ENCODE measurements at regions not wholly inside any gene's neighbourhood (a gene's known extent, or its start where the extent isn't known, plus 50 kb on each side); places are given as distances from the start of the nearest gene placed in this dataset.

DNA sequence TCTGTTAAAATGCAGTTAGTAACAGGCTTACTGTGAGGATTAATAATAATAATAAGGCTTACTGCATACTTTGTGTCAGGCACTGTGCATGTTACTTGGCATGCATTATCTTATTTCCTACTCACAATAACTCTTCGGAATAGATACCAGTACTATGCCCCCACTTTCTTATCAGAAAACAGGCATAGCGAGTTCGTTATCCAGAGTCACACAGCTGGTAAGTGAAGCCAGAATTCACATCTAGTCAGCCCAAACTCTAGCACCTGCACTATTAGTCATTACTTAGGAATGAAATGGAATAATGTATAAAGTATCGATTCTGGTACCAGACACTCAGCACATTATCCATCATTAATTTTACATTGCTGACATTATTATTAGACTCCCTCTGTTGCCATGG lies 155.7 kb upstream of the BLID start:
- no peak for TF ChIP-seq CTCF (IDR thresholded peaks at IDR 0.05; ENCODE audit: unreplicated experiment)
- Mint-ChIP-seq H3K4me1 (ENCODE audit: unreplicated experiment) (no peaks in the 10 kb centered on the region), H3K36me3 (ENCODE audit: low read depth, unreplicated experiment) (no peaks in the 10 kb centered on the region), H3K27ac (ENCODE audit: unreplicated experiment) (no peak overlapping the region), H3K9me3 (ENCODE audit: unreplicated experiment) (no peaks in the 10 kb centered on the region), H3K27me3 (ENCODE audit: unreplicated experiment) (no peaks in the 10 kb centered on the region), H3K4me3 (ENCODE audit: unreplicated experiment) (no peak overlapping the region)
- no peak for DNase-seq (ENCODE audit: low spot score)

GRCh38 chr11:122271137-122271536 lies 155.1 kb upstream of the BLID start:
- no peak for TF ChIP-seq CTCF (IDR thresholded peaks at IDR 0.05; ENCODE audit: unreplicated experiment)
- H3K27ac Mint-ChIP-seq (ENCODE audit: unreplicated experiment): no peak overlapping the region
- no peak overlapping the region for H3K4me3 Mint-ChIP-seq (ENCODE audit: unreplicated experiment)
- DNase-seq (ENCODE audit: low spot score): no peak
- H3K36me3 Mint-ChIP-seq (ENCODE audit: low read depth, unreplicated experiment): no peaks in the 10 kb centered on the region
- no peaks in the 10 kb centered on the region for H3K27me3 Mint-ChIP-seq (ENCODE audit: unreplicated experiment)
- H3K4me1 Mint-ChIP-seq (ENCODE audit: unreplicated experiment): no peaks in the 10 kb centered on the region
- no peaks in the 10 kb centered on the region for H3K9me3 Mint-ChIP-seq (ENCODE audit: unreplicated experiment)

GRCh38 chr11:122270535-122270934 lies 154.5 kb upstream of the BLID start:
- Mint-ChIP-seq H3K27ac (ENCODE audit: unreplicated experiment) (no peak overlapping the region), H3K36me3 (ENCODE audit: low read depth, unreplicated experiment) (no peaks in the 10 kb centered on the region), H3K4me1 (ENCODE audit: unreplicated experiment) (no peaks in the 10 kb centered on the region), H3K4me3 (ENCODE audit: unreplicated experiment) (no peak overlapping the region), H3K9me3 (ENCODE audit: unreplicated experiment) (no peaks in the 10 kb centered on the region), H3K27me3 (ENCODE audit: unreplicated experiment) (no peaks in the 10 kb centered on the region)
- no peak for DNase-seq (ENCODE audit: low spot score)
- no peak for TF ChIP-seq CTCF (IDR thresholded peaks at IDR 0.05; ENCODE audit: unreplicated experiment)

DNA sequence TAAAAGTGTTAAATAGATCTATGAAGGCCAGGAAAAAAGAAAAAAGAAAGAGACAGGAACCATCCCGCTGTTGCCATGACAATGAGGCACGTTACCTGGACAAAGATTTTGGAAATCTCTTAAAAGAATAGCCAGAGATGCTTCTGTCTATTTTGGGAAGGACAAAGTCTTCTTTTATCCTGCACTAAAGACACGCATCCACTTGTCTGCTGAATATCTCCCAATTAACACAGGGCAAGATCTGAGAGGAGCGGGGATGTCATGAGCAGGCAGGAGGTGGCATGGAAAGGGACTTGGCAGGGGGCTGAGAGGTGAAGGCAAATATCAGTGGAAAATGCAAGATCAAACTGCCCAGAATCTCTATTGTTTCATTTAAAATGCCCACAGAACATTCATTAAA lies 153.8 kb upstream of the BLID start:
- no peaks in the 10 kb centered on the region for H3K4me1 Mint-ChIP-seq (ENCODE audit: unreplicated experiment)
- no peaks in the 10 kb centered on the region for H3K36me3 Mint-ChIP-seq (ENCODE audit: low read depth, unreplicated experiment)
- H3K4me3 Mint-ChIP-seq (ENCODE audit: unreplicated experiment): no peak overlapping the region
- TF ChIP-seq CTCF (IDR thresholded peaks at IDR 0.05; ENCODE audit: unreplicated experiment): no peak
- no peaks in the 10 kb centered on the region for H3K27me3 Mint-ChIP-seq (ENCODE audit: unreplicated experiment)
- no peak for DNase-seq (ENCODE audit: low spot score)
- no peaks in the 10 kb centered on the region for H3K9me3 Mint-ChIP-seq (ENCODE audit: unreplicated experiment)
- no peak overlapping the region for H3K27ac Mint-ChIP-seq (ENCODE audit: unreplicated experiment)

DNA sequence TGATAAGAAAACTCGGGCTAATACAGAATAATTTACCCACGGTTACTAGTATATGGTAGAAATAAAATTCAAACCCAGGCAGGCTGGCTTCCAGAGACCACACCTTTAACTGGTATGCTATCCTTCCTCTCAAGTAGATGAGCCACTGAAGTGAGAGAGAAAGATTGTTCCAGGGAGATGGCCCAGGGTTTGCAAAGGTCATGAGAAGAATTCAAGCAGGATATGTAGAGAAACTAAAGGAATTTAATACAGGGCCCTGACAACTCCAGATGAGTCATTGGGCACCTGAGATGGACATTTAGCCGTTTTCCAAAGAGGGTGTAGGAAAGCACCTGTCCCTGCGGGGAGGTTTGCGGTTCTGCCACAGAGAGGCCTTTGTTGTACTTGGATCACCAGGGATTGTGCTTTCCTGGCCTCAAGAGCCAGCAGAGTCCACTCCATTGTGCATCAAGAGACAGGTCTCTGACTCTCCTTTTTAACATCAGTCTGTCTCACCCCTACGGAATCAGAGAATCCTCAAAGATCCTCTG lies 152.7 kb upstream of the BLID start:
- H3K27ac Mint-ChIP-seq (ENCODE audit: unreplicated experiment): no peak overlapping the region
- no peaks in the 10 kb centered on the region for H3K9me3 Mint-ChIP-seq (ENCODE audit: unreplicated experiment)
- no peaks in the 10 kb centered on the region for H3K27me3 Mint-ChIP-seq (ENCODE audit: unreplicated experiment)
- no peak for DNase-seq (ENCODE audit: low spot score)
- H3K36me3 Mint-ChIP-seq (ENCODE audit: low read depth, unreplicated experiment): no peaks in the 10 kb centered on the region
- no peaks in the 10 kb centered on the region for H3K4me1 Mint-ChIP-seq (ENCODE audit: unreplicated experiment)
- no peak overlapping the region for H3K4me3 Mint-ChIP-seq (ENCODE audit: unreplicated experiment)
- TF ChIP-seq CTCF (IDR thresholded peaks at IDR 0.05; ENCODE audit: unreplicated experiment): no peak
